ENCODE measurements at regions not wholly inside any gene's neighbourhood (a gene's known extent, or its start where the extent isn't known, plus 50 kb on each side); places are given as distances from the start of the nearest gene placed in this dataset.

DNA sequence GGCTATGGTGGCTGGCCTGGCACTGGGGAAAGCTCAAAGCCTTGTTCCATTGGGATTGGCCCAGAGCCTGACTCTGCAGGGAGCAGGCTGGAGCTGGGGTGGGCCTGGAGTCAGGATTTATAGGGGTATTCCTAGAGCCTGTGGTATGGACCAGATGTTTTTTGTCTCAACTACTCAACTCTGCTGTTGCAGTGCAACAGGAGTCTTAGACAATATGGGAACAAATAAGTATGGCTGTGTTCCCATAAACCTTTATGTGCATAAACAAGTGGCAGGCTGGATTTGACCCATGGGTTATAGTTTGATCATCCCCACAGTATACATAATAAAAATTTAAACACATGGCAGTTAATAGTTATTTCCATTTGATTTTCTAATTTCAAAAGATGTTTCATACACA, 557.9 kb upstream of the ARX start:
- TF ChIP-seq, protein P1, sequence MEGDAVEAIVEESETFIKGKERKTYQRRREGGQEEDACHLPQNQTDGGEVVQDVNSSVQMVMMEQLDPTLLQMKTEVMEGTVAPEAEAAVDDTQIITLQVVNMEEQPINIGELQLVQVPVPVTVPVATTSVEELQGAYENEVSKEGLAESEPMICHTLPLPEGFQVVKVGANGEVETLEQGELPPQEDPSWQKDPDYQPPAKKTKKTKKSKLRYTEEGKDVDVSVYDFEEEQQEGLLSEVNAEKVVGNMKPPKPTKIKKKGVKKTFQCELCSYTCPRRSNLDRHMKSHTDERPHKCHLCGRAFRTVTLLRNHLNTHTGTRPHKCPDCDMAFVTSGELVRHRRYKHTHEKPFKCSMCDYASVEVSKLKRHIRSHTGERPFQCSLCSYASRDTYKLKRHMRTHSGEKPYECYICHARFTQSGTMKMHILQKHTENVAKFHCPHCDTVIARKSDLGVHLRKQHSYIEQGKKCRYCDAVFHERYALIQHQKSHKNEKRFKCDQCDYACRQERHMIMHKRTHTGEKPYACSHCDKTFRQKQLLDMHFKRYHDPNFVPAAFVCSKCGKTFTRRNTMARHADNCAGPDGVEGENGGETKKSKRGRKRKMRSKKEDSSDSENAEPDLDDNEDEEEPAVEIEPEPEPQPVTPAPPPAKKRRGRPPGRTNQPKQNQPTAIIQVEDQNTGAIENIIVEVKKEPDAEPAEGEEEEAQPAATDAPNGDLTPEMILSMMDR (IDR thresholded peaks at IDR 0.05) = no peak

DNA sequence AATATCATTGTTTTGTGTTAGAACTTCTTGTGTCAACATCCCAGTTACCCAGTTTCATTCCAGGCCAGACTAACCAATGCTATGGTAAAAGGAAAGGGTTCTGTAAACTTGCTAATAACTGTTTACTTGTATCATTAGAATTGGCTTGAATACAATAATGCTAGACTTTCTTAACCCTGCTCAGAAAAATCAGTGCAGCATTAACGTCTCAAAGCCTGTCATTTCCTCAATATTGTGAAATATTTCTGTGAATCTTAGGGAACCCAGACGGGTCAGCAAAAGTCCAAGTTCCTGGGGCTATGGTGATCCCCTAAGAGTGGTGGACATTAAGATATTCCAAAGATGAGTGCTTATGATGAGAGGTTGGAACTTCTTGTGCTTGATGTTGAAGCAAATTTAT, 541.2 kb upstream of the MAGEB18 start:
- TF ChIP-seq, protein P1 (IDR thresholded peaks at IDR 0.05) = no peak

DNA sequence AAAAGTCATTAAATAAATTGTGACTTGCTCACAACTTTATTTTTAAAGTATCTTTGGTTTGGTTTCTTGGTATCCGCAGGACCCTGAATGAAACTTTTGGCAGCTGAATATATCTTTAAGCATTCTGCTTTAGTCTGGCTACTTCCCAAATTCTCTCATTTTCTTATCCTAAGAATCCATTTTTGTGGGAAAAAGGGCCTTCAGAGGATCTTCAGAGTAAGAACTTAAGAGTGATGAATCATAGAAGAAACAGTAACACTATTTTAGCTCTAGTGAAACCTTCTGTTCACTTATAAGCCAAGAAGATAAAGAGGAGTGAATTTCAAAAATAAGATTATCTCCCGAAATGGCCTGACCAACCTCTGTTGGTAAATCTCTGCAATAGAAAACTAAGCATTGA, 540.6 kb upstream of the MAGEB18 start:
- TF ChIP-seq, protein P1 (IDR thresholded peaks at IDR 0.05) = no peak

DNA sequence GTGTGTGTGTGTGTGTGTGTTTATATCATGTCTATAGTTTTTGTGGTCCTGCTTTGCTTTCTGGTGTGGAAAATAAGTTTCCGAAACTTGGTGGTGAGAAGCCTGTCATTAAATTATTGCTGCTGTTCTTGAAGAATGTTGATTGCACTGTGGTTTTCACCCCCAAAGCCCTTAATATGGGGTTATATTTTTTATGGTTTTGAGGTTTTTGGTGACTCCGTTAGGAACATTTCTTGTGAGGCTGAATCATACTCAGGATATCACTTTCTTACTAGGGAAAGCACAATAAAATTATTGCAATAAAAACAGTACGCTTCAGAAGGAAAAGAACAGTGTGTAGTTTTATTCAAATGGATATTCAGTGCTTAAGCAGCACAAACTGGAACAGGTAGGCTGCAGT, 539.1 kb upstream of the MAGEB18 start:
- TF ChIP-seq, protein P1 (IDR thresholded peaks at IDR 0.05) = no peak

DNA sequence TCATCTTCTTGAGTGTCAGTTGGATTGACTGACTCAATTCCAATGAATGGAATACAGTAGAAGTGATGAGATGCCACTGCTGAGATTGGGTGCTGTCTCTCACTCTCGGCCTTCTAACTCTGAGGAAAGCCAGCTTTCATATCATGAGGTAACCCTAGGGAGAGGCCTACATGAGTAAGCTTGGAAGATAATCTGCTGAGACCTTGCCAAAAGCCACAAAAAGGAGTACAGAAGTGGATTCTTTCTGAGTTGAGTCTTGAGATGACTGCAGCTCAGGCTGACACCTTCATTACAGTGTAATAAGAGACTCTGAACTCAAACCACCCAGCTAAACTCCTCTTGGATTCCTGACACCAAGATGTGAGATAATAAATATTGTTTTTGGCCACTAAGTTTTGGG, 537.4 kb upstream of the MAGEB18 start:
- TF ChIP-seq, protein P1 (IDR thresholded peaks at IDR 0.05) = no peak

DNA sequence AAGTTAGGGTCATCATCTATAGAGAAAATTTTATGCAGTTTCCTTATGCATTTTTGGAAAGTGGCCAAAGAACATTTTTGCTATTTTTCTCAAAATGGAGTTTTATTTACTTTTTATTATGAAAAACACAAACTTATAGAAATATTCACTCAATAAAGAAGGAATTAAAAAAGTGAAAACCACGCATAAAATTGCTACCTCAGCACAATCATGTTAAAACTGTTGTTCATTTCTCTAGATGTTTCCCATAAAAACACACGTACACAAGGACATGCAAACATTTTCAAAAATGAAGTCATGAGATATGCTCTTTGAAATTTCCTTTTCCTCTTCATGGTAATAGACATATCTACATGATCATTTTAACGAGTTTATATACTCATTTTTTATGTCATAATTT, 536.8 kb upstream of the MAGEB18 start:
- TF ChIP-seq, protein P1 (IDR thresholded peaks at IDR 0.05) = no peak

DNA sequence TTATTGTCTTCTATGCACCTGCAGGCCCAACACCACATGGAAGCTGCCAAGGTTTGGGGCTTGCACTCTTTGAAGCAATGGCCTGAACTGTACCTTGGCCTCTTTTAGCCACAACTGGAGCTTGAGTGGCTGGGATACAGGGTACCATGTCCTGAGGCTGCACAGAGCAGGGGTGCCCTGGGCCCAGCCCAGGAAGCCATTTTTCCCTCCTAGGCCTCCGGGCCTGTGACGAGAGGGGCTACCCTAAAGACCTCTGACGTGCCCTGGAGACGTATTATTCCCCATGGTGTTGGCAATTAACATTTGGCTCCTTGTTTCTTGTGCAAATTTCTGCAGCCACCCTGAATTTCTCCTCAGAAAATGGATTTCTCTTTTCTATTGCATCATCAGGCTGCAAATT, 519.9 kb upstream of the MAGEB18 start:
- TF ChIP-seq, protein P1 (IDR thresholded peaks at IDR 0.05) = no peak

DNA sequence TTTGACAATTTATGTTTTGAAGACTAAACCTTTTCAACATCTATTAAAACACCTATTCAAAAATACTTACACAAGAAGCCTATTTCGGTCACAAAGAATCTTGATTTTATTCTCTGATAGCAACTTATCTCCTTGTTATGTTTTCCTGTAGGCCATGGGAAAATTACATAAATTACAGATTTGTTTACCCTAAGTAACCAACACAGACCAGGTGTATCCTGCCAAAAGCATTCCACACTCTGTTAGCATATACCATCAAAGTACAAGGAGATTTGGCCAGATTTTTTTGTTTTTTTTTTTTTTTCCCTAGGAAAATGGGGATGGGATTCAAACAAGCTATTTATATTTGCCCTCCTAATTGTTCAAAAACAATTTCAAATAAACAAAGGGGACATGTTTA, 497.9 kb upstream of the MAGEB18 start:
- TF ChIP-seq, protein P1 (IDR thresholded peaks at IDR 0.05) = no peak

Measured in LNCAP (cell line).